HCT116 (cell line): ENCODE measurements at regions not wholly inside any gene's neighbourhood (a gene's known extent, or its start where the extent isn't known, plus 50 kb on each side); places are given as distances from the start of the nearest gene placed in this dataset.
"Not testable (repeated sequence)": the region's sequence is repeated elsewhere in the genome, so short reads cannot be mapped to it uniquely, and the experiment has no call there.

Experiments used
- MAX ChIP-seq: IDR thresholded peaks from 2 replicates; pipeline ENCODE4 v1.6.1; 2012
- POLR2A ChIP-seq: IDR thresholded peaks from 2 replicates; pipeline ENCODE4 v1.7.0; 2011; ENCODE audit warnings: borderline replicate concordance; ENCODE audit not compliant: insufficient read depth, insufficient read length; ENCODE audit errors: extremely low read depth
- POLR2AphosphoS5 ChIP-seq: IDR thresholded peaks from 2 replicates; pipeline ENCODE4 v1.6.1; 2011; ENCODE audit warnings: mild to moderate bottlenecking, low read depth, low read length, moderate library complexity

GRCh38 chr5:136447576-136447975 is 82.2 kb upstream of the TRPC7 start:
- TF ChIP-seq POLR2AphosphoS5, MAX, POLR2A: not testable (repeated sequence)
